IMR-90 (cell line): ENCODE measurements at regions not wholly inside any gene's neighbourhood (a gene's known extent, or its start where the extent isn't known, plus 50 kb on each side); places are given as distances from the start of the nearest gene placed in this dataset.

Source experiments
- ATAC-seq: fragments of 200-7000 bp; cut with Tn5 transposase; 2 replicates; pipeline ENCODE4 v1.9.1; 2020; ENCODE audit warnings: low read depth, mild to moderate bottlenecking, moderate library complexity
- BruUV-seq: library from RNA; stranded (reverse); fragments of 400-500 nt; replicated peaks from 2 replicates; lab custom pipeline; 2021; lab: Mats Ljungman, UMichigan
- CTCF ChIA-PET: fragments of 300-600 bp; formaldehyde crosslinking; extraction: SDS; loops from one replicate; lab custom pipeline; 2021; ENCODE audit warnings: antibody characterized with exemption; lab: Yijun Ruan, JAX
- POLR2A ChIA-PET: fragments of 300-600 bp; sonication (Branson Sonifier 250); formaldehyde crosslinking; loops from one replicate; lab custom pipeline; 2022; ENCODE audit warnings: antibody characterized with exemption; ENCODE audit not compliant: unreplicated experiment; lab: Charles Lee
- DNase-seq: peaks from one replicate; pipeline ENCODE4 v3.0.0; 2013
- H2AFZ ChIP-seq: replicated peaks from 2 replicates; pipeline ENCODE3; 2013; ENCODE audit warnings: low read length, mild to moderate bottlenecking; ENCODE audit not compliant: poor library complexity
- H2AK5ac ChIP-seq: 2 replicates; pipeline ENCODE4 v1.6.1; 2013; ENCODE audit warnings: low read depth, low read length, inconsistent platforms
- H2AK9ac ChIP-seq: replicated peaks from 2 replicates; pipeline ENCODE3; 2013; ENCODE audit warnings: mild to moderate bottlenecking, low read depth, low read length, moderate library complexity; ENCODE audit not compliant: poor library complexity
- H2BK120ac ChIP-seq: 2 replicates; pipeline ENCODE4 v1.6.1; 2013; ENCODE audit warnings: low read depth, low read length, inconsistent platforms
- H2BK15ac ChIP-seq: 3 replicates; pipeline ENCODE4 v1.6.1; 2013; ENCODE audit warnings: low read depth, low read length, inconsistent platforms
- H2BK20ac ChIP-seq: 2 replicates; pipeline ENCODE4 v1.6.1; 2013; ENCODE audit warnings: low read depth, mild to moderate bottlenecking, inconsistent platforms, low read length, moderate library complexity
- H2BK5ac ChIP-seq: 2 replicates; pipeline ENCODE4 v1.6.1; 2013; ENCODE audit warnings: mild to moderate bottlenecking, low read depth, low read length, inconsistent platforms; ENCODE audit not compliant: poor library complexity, severe bottlenecking
- H3K14ac ChIP-seq: replicated peaks from 2 replicates; pipeline ENCODE4 v1.6.1; 2013; ENCODE audit warnings: low read depth, low read length, inconsistent platforms
- H3K18ac ChIP-seq: 2 replicates; pipeline ENCODE4 v1.6.1; 2013; ENCODE audit warnings: low read depth, low read length, control low read depth
- H3K23ac ChIP-seq: 2 replicates; pipeline ENCODE4 v1.6.1; 2013; ENCODE audit warnings: low read depth, low read length, inconsistent platforms
- H3K27ac ChIP-seq: 2 replicates; pipeline ENCODE4 v1.5.1; 2013; ENCODE audit warnings: mild to moderate bottlenecking, control low read depth, low read length; ENCODE audit not compliant: insufficient read depth
- H3K27me3 ChIP-seq: 2 replicates; pipeline ENCODE4 v1.6.1; 2013; ENCODE audit warnings: low read length; ENCODE audit not compliant: control insufficient read depth, insufficient read depth
- H3K36me3 ChIP-seq: 2 replicates; pipeline ENCODE4 v1.6.1; 2013; ENCODE audit warnings: low read length, mixed read lengths; ENCODE audit not compliant: control insufficient read depth, insufficient read depth
- H3K4ac ChIP-seq: 2 replicates; pipeline ENCODE4 v1.6.1; 2013; ENCODE audit warnings: low read depth, low read length, inconsistent platforms
- H3K4me1 ChIP-seq: 2 replicates; pipeline ENCODE4 v1.6.1; 2013; ENCODE audit warnings: low read length, mixed read lengths; ENCODE audit not compliant: control insufficient read depth, insufficient read depth
- H3K4me2 ChIP-seq: 2 replicates; pipeline ENCODE4 v1.6.1; 2013; ENCODE audit warnings: low read depth, mild to moderate bottlenecking, control low read depth, low read length, moderate library complexity
- H3K4me3 ChIP-seq: 2 replicates; pipeline ENCODE4 v1.5.1; 2013; ENCODE audit warnings: low read depth, mild to moderate bottlenecking, control low read depth, low read length, moderate library complexity; ENCODE audit not compliant: insufficient read depth
- H3K56ac ChIP-seq: 2 replicates; pipeline ENCODE4 v1.6.1; 2013; ENCODE audit warnings: low read length, inconsistent platforms; ENCODE audit not compliant: insufficient read depth; ENCODE audit errors: extremely low read depth
- H3K79me1 ChIP-seq, 2 experiments: 2 replicates each; pipeline ENCODE4 v1.6.1; 2013; ENCODE audit warnings: low read length in 2 of 2, inconsistent platforms in 1 of 2, low read depth in 1 of 2
- H3K9ac ChIP-seq: 2 replicates; pipeline ENCODE4 v1.6.1; 2013; ENCODE audit warnings: low read depth, low read length, control low read depth
- H3K9me1 ChIP-seq: 2 replicates; pipeline ENCODE4 v1.6.1; 2013; ENCODE audit warnings: low read length, inconsistent platforms; ENCODE audit not compliant: insufficient read depth
- H3K9me3 ChIP-seq: 2 replicates; pipeline ENCODE4 v1.6.1; 2013; ENCODE audit warnings: low read length; ENCODE audit not compliant: control insufficient read depth, insufficient read depth
- H4K20me1 ChIP-seq: 2 replicates; pipeline ENCODE4 v1.6.1; 2013; ENCODE audit warnings: low read length, inconsistent platforms; ENCODE audit not compliant: insufficient read depth
- H4K5ac ChIP-seq: 2 replicates; pipeline ENCODE4 v1.6.1; 2013; ENCODE audit warnings: mild to moderate bottlenecking, low read depth, low read length, control low read depth
- H4K8ac ChIP-seq, 2 experiments: 2 replicates each; pipeline ENCODE4 v1.6.1; 2013; ENCODE audit warnings: low read depth in 2 of 2, low read length in 2 of 2, control low read depth in 1 of 2, inconsistent platforms in 1 of 2
- H4K91ac ChIP-seq: 2 replicates; pipeline ENCODE4 v1.6.1; 2013; ENCODE audit warnings: low read depth, low read length, inconsistent platforms; ENCODE audit not compliant: insufficient read depth
- MAZ ChIP-seq: IDR thresholded peaks from 2 replicates; pipeline ENCODE4 v1.6.1; 2012; ENCODE audit warnings: low read depth, mild to moderate bottlenecking, low read length, improper control_type of control experiment, moderate library complexity, borderline replicate concordance
- NFE2L2 ChIP-seq: fragments of 150-350 bp; IDR thresholded peaks from 2 replicates; pipeline ENCODE4 v1.6.1; 2016; ENCODE audit warnings: low read depth, mild to moderate bottlenecking, low read length
- SMC3 ChIP-seq: fragments of 150-350 bp; IDR thresholded peaks from 2 replicates; pipeline ENCODE4 v1.6.1; 2016; ENCODE audit warnings: low read depth, mild to moderate bottlenecking, antibody characterized with exemption, low read length, moderate library complexity
- WGBS, 2 experiments: methylation state at CpG; one replicate each; pipeline versions ENCODE4 v1.1.5 to v1.1.7; 2013; ENCODE audit warnings: missing lambda C conversion rate in 2 of 2; ENCODE audit not compliant: insufficient read length in 1 of 2; ENCODE audit errors: extremely low coverage in 2 of 2; 5-methylcytosine and 5-hydroxymethylcytosine counted together
- dilution Hi-C: fragments of 300-500 bp; cut with HindIII; formaldehyde crosslinking; loops from one replicate; pipeline ENCODE4 v1.14.3; 2018; ENCODE audit warnings: low sequenced_read_pairs; ENCODE audit not compliant: unreplicated experiment
- in situ Hi-C: fragments of 300-500 bp; cut with MboI; formaldehyde crosslinking; loops from 3 replicates; pipeline ENCODE4 v1.14.3; 2019; ENCODE audit warnings: low sequenced_read_pairs, inconsistent platforms, mixed read lengths
- intact Hi-C: fragments of 100-400 bp; cut with micrococcal nuclease; formaldehyde crosslinking; loops from 2 replicates; pipeline ENCODE4 v1.10.0; 2022

DNA sequence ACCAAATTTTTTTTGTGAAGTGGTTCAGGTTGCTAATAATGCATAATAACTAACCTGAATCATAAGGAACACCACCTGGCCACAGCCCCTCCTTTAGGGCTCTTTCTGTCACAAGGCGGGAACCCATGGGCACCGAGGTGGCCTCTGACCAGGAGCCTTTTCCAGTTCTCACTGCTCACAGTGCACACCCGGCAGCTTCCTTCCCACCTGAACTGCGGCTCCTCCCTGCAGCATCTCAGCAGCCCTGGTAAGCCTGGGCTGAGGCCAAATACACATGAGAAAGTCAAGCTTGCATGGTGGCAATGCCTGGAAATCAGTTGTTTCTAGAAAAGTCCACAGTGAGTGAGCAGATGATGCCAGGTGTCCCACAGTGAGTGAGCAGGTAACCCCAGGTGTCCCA lies 77.6 kb upstream of the SNTG2 start:
- Histone ChIP-seq H2BK120ac (no peak overlapping the region), H3K14ac (no peak overlapping the region), H2AFZ (no peak overlapping the region), H3K27ac (no peak overlapping the region), H3K36me3 (no peaks in the 10 kb centered on the region), H4K8ac (no peak overlapping the region), H4K91ac (no peak overlapping the region), H2BK15ac (no peak overlapping the region), H3K4me3 (no peak overlapping the region), H3K27me3 (no peaks in the 10 kb centered on the region), H2AK5ac (no peak overlapping the region), H3K9me3 (peaks cover 35% of the 10 kb centered on the region), H3K9me1 (no peaks in the 10 kb centered on the region), H2AK9ac (no peak overlapping the region), H3K4me1 (no peaks in the 10 kb centered on the region), H2BK5ac (no peak overlapping the region), H4K20me1 (no peaks in the 10 kb centered on the region), H3K23ac (no peak overlapping the region), H3K9ac (no peak overlapping the region), H3K79me1 (no peaks in the 10 kb centered on the region), H4K5ac (no peak overlapping the region), H3K4me2 (no peak overlapping the region), H3K4ac (no peak overlapping the region), H2BK20ac (no peak overlapping the region), H3K18ac (no peak overlapping the region), H3K56ac (no peak overlapping the region)
- in situ Hi-C loops: no loop called here
- TF ChIP-seq NFE2L2 (no peak), SMC3 (no peak), MAZ (no peak)
- intact Hi-C loops: no loop called here
- no peak for DNase-seq
- dilution Hi-C loops: no loop called here
- no CpG with 5 or more reads among the region's 4 CpGs for WGBS, 2 experiments
- POLR2A ChIA-PET: no interaction called here
- no TSS peak for BruUV-seq
- no peak for ATAC-seq
- CTCF ChIA-PET: no interaction called here
